Sigmoid colon (tissue), 4 donors: ENCODE measurements at regions not wholly inside any gene's neighbourhood (a gene's known extent, or its start where the extent isn't known, plus 50 kb on each side); places are given as distances from the start of the nearest gene placed in this dataset.
"Not testable (repeated sequence)": the region's sequence is repeated elsewhere in the genome, so short reads cannot be mapped to it uniquely, and the experiment has no call there.

ENCODE experiments used
- CTCF ChIP-seq, 4 experiments: fragments of 450-650 bp in 3 of 4; fragments of 200-600 bp in 1 of 4; IDR thresholded peaks; one replicate each; pipeline ENCODE4 v1.5.1; 2016 to 2019; ENCODE audit warnings: antibody characterized with exemption in 4 of 4, mild to moderate bottlenecking in 3 of 4, moderate library complexity in 2 of 4
- POLR2A ChIP-seq, 2 donors: fragments of 450-650 bp; IDR thresholded peaks; one replicate each; pipeline ENCODE4 v1.6.1; 2016; ENCODE audit warnings: antibody characterized with exemption in 2 of 2, mild to moderate bottlenecking in 2 of 2, moderate library complexity in 2 of 2
- POLR2AphosphoS5 ChIP-seq, 4 donors: sonication (generic); formaldehyde crosslinking; IDR thresholded peaks; one replicate each; pipeline ENCODE4 v1.6.1; 2017; ENCODE audit warnings: antibody characterized with exemption in 4 of 4

- not testable (repeated sequence) for TF ChIP-seq CTCF, POLR2A, POLR2AphosphoS5 (IDR thresholded peaks at IDR 0.05)
Measured at GRCh38 chr22:25348996-25349395, 129.6 kb downstream of the CRYBB2 start.
